Sigmoid colon (tissue), 3 donors: ENCODE measurements at regions not wholly inside any gene's neighbourhood (a gene's known extent, or its start where the extent isn't known, plus 50 kb on each side); places are given as distances from the start of the nearest gene placed in this dataset.

ENCODE experiments used
- POLR2A ChIP-seq, 2 donors: fragments of 450-650 bp; IDR thresholded peaks; one replicate each; pipeline ENCODE4 v1.6.1; 2016; ENCODE audit warnings: antibody characterized with exemption in 2 of 2, mild to moderate bottlenecking in 2 of 2, moderate library complexity in 2 of 2
- TF ChIP-seq, protein P1 (sequence below), 4 experiments: fragments of 450-650 bp in 3 of 4; fragments of 200-600 bp in 1 of 4; IDR thresholded peaks; one replicate each; pipeline ENCODE4 v1.5.1; 2016 to 2019; ENCODE audit warnings: antibody characterized with exemption in 4 of 4, mild to moderate bottlenecking in 3 of 4, moderate library complexity in 2 of 4

DNA sequence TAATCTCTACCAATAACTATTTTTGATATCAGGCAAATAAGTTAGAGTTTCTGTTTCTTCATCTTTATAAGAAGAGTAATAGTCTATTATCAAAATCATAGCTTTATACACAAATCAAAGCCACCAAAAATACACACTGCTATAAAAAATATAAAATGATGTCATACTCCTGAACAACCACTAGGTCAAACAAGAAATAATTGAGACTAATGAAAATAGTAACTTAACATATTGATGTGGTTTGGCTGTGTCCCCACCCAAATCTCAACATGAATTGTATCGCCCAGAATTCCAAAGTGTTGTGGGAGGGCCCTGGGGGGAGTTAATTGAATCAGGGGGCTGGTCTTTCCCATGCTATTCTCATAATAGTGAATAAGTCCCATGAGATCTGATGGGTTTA is 2277.5 kb downstream of the ARAP2 start:
- no peak for TF ChIP-seq POLR2A (IDR thresholded peaks at IDR 0.05)
- TF ChIP-seq, protein P1, sequence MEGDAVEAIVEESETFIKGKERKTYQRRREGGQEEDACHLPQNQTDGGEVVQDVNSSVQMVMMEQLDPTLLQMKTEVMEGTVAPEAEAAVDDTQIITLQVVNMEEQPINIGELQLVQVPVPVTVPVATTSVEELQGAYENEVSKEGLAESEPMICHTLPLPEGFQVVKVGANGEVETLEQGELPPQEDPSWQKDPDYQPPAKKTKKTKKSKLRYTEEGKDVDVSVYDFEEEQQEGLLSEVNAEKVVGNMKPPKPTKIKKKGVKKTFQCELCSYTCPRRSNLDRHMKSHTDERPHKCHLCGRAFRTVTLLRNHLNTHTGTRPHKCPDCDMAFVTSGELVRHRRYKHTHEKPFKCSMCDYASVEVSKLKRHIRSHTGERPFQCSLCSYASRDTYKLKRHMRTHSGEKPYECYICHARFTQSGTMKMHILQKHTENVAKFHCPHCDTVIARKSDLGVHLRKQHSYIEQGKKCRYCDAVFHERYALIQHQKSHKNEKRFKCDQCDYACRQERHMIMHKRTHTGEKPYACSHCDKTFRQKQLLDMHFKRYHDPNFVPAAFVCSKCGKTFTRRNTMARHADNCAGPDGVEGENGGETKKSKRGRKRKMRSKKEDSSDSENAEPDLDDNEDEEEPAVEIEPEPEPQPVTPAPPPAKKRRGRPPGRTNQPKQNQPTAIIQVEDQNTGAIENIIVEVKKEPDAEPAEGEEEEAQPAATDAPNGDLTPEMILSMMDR (IDR thresholded peaks at IDR 0.05), result no peak
